ENCODE measurements at regions not wholly inside any gene's neighbourhood (a gene's known extent, or its start where the extent isn't known, plus 50 kb on each side); places are given as distances from the start of the nearest gene placed in this dataset.

GRCh38 chr10:4029866-4030265 is 244.9 kb upstream of the KLF6 start:
- peaks cover 0 to 15% (median 0%) of the 10 kb centered on the region in 9 donors for H3K4me1 ChIP-seq
- TF ChIP-seq CTCF (IDR thresholded peaks at IDR 0.05) = no peak
- DNase-seq = no peak
- no peaks in the 10 kb centered on the region for H3K27me3 ChIP-seq
- H3K4me3 ChIP-seq = no peak overlapping the region
- intact Hi-C loops (cut with DNase I) = loop anchor here in 1 of 10 donors (10.0 kb wide), 1 partner anchor 245 kb away; the partner anchor contains the start of gene KLF6
- WGBS, 2 donors = 89 to 92% methylated on average over 8 of the region's 8 CpGs
- ATAC-seq = no peak
- no peaks in the 10 kb centered on the region for H3K9me3 ChIP-seq
- H3K36me3 ChIP-seq = no peaks in the 10 kb centered on the region
- H3K27ac ChIP-seq = no peak overlapping the region

GRCh38 chr10:4028854-4029583 is 244.0 kb upstream of the KLF6 start:
- TF ChIP-seq CTCF (IDR thresholded peaks at IDR 0.05) = no peak
- no peaks in the 10 kb centered on the region for H3K27me3 ChIP-seq
- no peak overlapping the region for H3K27ac ChIP-seq
- no peak for DNase-seq
- peaks cover 0 to 9% (median 0%) of the 10 kb centered on the region in 9 donors for H3K4me1 ChIP-seq
- intact Hi-C loops (cut with DNase I) = no loop called here
- no peak overlapping the region for H3K4me3 ChIP-seq
- H3K36me3 ChIP-seq = no peaks in the 10 kb centered on the region
- no peak for ATAC-seq
- 92 to 95% methylated on average over 6 of the region's 6 CpGs for WGBS, 2 donors
- H3K9me3 ChIP-seq = no peaks in the 10 kb centered on the region

GRCh38 chr10:4028027-4028471 is 243.0 kb upstream of the KLF6 start:
- intact Hi-C loops (cut with DNase I) = no loop called here
- no peak overlapping the region for H3K4me3 ChIP-seq
- 85 to 87% methylated on average over 5 of the region's 5 CpGs for WGBS, 2 donors

GRCh38 chr10:4025339-4025738 is 240.3 kb upstream of the KLF6 start:
- intact Hi-C loops (cut with DNase I) = no loop called here
- 70 to 83% methylated on average over 4 of the region's 4 CpGs for WGBS, 2 donors
- Histone ChIP-seq H3K4me3 (no peak overlapping the region), H3K9me3 (peaks cover 0 to 10% (median 0%) of the 10 kb centered on the region in 11 donors), H3K4me1 (peaks cover 0 to 9% (median 0%) of the 10 kb centered on the region in 9 donors), H3K27ac (no peak overlapping the region), H3K36me3 (no peaks in the 10 kb centered on the region), H3K27me3 (no peaks in the 10 kb centered on the region)
- DNase-seq (no peak), ATAC-seq (no peak)
- TF ChIP-seq CTCF (IDR thresholded peaks at IDR 0.05) = no peak

More at GRCh38 chr10:4028027-4028471, 243.0 kb upstream of the KLF6 start:
- no peaks in the 10 kb centered on the region for H3K27me3 ChIP-seq
- no peaks in the 10 kb centered on the region for H3K36me3 ChIP-seq
- TF ChIP-seq CTCF (IDR thresholded peaks at IDR 0.05) = no peak
- no peak overlapping the region for H3K27ac ChIP-seq
- no peaks in the 10 kb centered on the region for H3K9me3 ChIP-seq
- peaks cover 0 to 9% (median 0%) of the 10 kb centered on the region in 9 donors for H3K4me1 ChIP-seq
- ATAC-seq = no peak
- no peak for DNase-seq
